HepG2 (cell line): ENCODE measurements at regions not wholly inside any gene's neighbourhood (a gene's known extent, or its start where the extent isn't known, plus 50 kb on each side); places are given as distances from the start of the nearest gene placed in this dataset.

Source experiments
- RARG ChIP-seq: sonication (generic); formaldehyde crosslinking; IDR thresholded peaks from 2 replicates; pipeline ENCODE4 v1.4.0; 2020; ENCODE audit warnings: low read depth, mild to moderate bottlenecking, missing genetic modification reagents
- RFX5 ChIP-seq: IDR thresholded peaks from 2 replicates; pipeline ENCODE4 v1.6.1; 2011; ENCODE audit warnings: low read depth, low read length, improper control_type of control experiment
- SALL1 ChIP-seq: sonication (generic); formaldehyde crosslinking; IDR thresholded peaks from 2 replicates; pipeline ENCODE4 v1.8.0; 2022; ENCODE audit warnings: mild to moderate bottlenecking, missing genetic modification reagents
- SALL2 ChIP-seq: sonication (generic); formaldehyde crosslinking; IDR thresholded peaks from 2 replicates; pipeline ENCODE4 v1.8.1; 2023; ENCODE audit warnings: mild to moderate bottlenecking, missing genetic modification reagents, inconsistent platforms
- SSRP1 ChIP-seq: IDR thresholded peaks from 2 replicates; pipeline ENCODE4 v1.6.1; 2016; ENCODE audit warnings: control low read depth
- TFDP2 ChIP-seq: sonication (generic); formaldehyde crosslinking; IDR thresholded peaks from 2 replicates; pipeline ENCODE4 v1.4.0; 2020; ENCODE audit warnings: missing genetic modification reagents
- TRAFD1 ChIP-seq: sonication (generic); formaldehyde crosslinking; IDR thresholded peaks from 2 replicates; pipeline ENCODE4 v1.5.1; 2020; ENCODE audit warnings: missing genetic modification reagents, mild to moderate bottlenecking, borderline replicate concordance
- ZNF24 ChIP-seq: fragments of 450-650 bp; IDR thresholded peaks from 2 replicates; pipeline ENCODE4 v1.6.1; 2017; ENCODE audit warnings: antibody characterized with exemption, mild to moderate bottlenecking
- ZNF367 ChIP-seq: sonication (generic); formaldehyde crosslinking; IDR thresholded peaks from 2 replicates; pipeline ENCODE4 v1.4.0; 2020; ENCODE audit warnings: missing genetic modification reagents, borderline replicate concordance
- ZNF552 ChIP-seq: sonication (generic); formaldehyde crosslinking; IDR thresholded peaks from 2 replicates; pipeline ENCODE4 v1.9.0; 2022; ENCODE audit warnings: missing genetic modification reagents, mild to moderate bottlenecking, borderline replicate concordance
- ZNF615 ChIP-seq: sonication (generic); formaldehyde crosslinking; IDR thresholded peaks from 2 replicates; pipeline ENCODE4 v1.5.0; 2020; ENCODE audit warnings: mild to moderate bottlenecking, missing genetic modification reagents, borderline replicate concordance
- ZNF703 ChIP-seq: sonication (generic); formaldehyde crosslinking; IDR thresholded peaks from 2 replicates; pipeline ENCODE4 v1.5.1; 2020; ENCODE audit warnings: missing genetic modification reagents, mild to moderate bottlenecking, moderate library complexity, borderline replicate concordance
- ZNF724P ChIP-seq: sonication (generic); formaldehyde crosslinking; IDR thresholded peaks from 2 replicates; pipeline ENCODE4 v1.8.0; 2022; ENCODE audit warnings: missing genetic modification reagents, borderline replicate concordance
- TF ChIP-seq, protein P1 (sequence below): IDR thresholded peaks from 2 replicates; pipeline ENCODE4 v1.6.1; 2016; ENCODE audit warnings: low read depth, control low read depth
- TF ChIP-seq, protein P2 (sequence below): sonication (generic); formaldehyde crosslinking; conservative IDR thresholded peaks from 2 replicates; pipeline ENCODE4 v1.4.0; 2020; ENCODE audit warnings: missing genetic modification reagents
- TF ChIP-seq, protein P3 (sequence below): sonication (generic); formaldehyde crosslinking; IDR thresholded peaks from 2 replicates; pipeline ENCODE4 v1.4.0; 2020; ENCODE audit warnings: missing genetic modification reagents, borderline replicate concordance

- TF ChIP-seq TFDP2 (CRISPR knock-in tag) (no peak), SSRP1 (CRISPR knock-in tag) (no peak; the same call in 1 of the 2 replicates), ZNF24 (peak; percentile 90), SALL1 (CRISPR knock-in tag) (peak; percentile 29; the same call in 1 of the 2 replicates), TRAFD1 (0 out of 2 replicates have a peak, but pooled peaks have one; percentile 37), ZNF367 (CRISPR knock-in tag) (no peak), SALL2 (CRISPR knock-in tag) (no peak), RARG (CRISPR knock-in tag) (no peak), ZNF615 (CRISPR knock-in tag) (no peak), ZNF724P (peak; percentile 67; the same call in 1 of the 2 replicates), ZNF552 (no peak), RFX5 (no peak), ZNF703 (no peak)
- TF ChIP-seq, protein P1, sequence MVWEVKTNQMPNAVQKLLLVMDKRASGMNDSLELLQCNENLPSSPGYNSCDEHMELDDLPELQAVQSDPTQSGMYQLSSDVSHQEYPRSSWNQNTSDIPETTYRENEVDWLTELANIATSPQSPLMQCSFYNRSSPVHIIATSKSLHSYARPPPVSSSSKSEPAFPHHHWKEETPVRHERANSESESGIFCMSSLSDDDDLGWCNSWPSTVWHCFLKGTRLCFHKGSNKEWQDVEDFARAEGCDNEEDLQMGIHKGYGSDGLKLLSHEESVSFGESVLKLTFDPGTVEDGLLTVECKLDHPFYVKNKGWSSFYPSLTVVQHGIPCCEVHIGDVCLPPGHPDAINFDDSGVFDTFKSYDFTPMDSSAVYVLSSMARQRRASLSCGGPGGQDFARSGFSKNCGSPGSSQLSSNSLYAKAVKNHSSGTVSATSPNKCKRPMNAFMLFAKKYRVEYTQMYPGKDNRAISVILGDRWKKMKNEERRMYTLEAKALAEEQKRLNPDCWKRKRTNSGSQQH (CRISPR knock-in tag) = no peak
- TF ChIP-seq, protein P2, sequence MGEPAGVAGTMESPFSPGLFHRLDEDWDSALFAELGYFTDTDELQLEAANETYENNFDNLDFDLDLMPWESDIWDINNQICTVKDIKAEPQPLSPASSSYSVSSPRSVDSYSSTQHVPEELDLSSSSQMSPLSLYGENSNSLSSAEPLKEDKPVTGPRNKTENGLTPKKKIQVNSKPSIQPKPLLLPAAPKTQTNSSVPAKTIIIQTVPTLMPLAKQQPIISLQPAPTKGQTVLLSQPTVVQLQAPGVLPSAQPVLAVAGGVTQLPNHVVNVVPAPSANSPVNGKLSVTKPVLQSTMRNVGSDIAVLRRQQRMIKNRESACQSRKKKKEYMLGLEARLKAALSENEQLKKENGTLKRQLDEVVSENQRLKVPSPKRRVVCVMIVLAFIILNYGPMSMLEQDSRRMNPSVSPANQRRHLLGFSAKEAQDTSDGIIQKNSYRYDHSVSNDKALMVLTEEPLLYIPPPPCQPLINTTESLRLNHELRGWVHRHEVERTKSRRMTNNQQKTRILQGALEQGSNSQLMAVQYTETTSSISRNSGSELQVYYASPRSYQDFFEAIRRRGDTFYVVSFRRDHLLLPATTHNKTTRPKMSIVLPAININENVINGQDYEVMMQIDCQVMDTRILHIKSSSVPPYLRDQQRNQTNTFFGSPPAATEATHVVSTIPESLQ (CRISPR knock-in tag) = no peak
- TF ChIP-seq, protein P3, sequence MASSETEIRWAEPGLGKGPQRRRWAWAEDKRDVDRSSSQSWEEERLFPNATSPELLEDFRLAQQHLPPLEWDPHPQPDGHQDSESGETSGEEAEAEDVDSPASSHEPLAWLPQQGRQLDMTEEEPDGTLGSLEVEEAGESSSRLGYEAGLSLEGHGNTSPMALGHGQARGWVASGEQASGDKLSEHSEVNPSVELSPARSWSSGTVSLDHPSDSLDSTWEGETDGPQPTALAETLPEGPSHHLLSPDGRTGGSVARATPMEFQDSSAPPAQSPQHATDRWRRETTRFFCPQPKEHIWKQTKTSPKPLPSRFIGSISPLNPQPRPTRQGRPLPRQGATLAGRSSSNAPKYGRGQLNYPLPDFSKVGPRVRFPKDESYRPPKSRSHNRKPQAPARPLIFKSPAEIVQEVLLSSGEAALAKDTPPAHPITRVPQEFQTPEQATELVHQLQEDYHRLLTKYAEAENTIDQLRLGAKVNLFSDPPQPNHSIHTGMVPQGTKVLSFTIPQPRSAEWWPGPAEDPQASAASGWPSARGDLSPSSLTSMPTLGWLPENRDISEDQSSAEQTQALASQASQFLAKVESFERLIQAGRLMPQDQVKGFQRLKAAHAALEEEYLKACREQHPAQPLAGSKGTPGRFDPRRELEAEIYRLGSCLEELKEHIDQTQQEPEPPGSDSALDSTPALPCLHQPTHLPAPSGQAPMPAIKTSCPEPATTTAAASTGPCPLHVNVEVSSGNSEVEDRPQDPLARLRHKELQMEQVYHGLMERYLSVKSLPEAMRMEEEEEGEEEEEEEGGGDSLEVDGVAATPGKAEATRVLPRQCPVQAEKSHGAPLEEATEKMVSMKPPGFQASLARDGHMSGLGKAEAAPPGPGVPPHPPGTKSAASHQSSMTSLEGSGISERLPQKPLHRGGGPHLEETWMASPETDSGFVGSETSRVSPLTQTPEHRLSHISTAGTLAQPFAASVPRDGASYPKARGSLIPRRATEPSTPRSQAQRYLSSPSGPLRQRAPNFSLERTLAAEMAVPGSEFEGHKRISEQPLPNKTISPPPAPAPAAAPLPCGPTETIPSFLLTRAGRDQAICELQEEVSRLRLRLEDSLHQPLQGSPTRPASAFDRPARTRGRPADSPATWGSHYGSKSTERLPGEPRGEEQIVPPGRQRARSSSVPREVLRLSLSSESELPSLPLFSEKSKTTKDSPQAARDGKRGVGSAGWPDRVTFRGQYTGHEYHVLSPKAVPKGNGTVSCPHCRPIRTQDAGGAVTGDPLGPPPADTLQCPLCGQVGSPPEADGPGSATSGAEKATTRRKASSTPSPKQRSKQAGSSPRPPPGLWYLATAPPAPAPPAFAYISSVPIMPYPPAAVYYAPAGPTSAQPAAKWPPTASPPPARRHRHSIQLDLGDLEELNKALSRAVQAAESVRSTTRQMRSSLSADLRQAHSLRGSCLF (CRISPR knock-in tag) = no peak
Measured at GRCh38 chr20:50283922-50284810, 93.5 kb downstream of the CEBPB start (continued).
